B cell (primary cell): ENCODE measurements at regions not wholly inside any gene's neighbourhood (a gene's known extent, or its start where the extent isn't known, plus 50 kb on each side); places are given as distances from the start of the nearest gene placed in this dataset.
A peak's percentile ranks its signal among the peaks of the same experiment; 100 is the strongest.

Experiments used
- ATAC-seq: fragments of 200-7000 bp; cut with Tn5 transposase; one replicate; pipeline ENCODE4 v1.10.0; 2021; ENCODE audit warnings: low read depth, mild to moderate bottlenecking, moderate number of reproducible peaks, moderate library complexity
- CTCF ChIA-PET: fragments of 350-600 bp; sonication (Branson Sonifier 250); formaldehyde crosslinking; loops from one replicate; lab custom pipeline; 2021; ENCODE audit warnings: antibody characterized with exemption, inconsistent platforms; lab: Charles Lee
- POLR2A ChIA-PET: fragments of 350-600 bp; sonication (Branson Sonifier 250); formaldehyde crosslinking; loops from one replicate; lab custom pipeline; 2021; ENCODE audit warnings: antibody characterized with exemption; lab: Charles Lee
- DNase-seq: peaks from one replicate; pipeline ENCODE4 v3.0.0; 2013
- H2AFZ ChIP-seq: 2 replicates; pipeline ENCODE4 v1.6.1; 2012; ENCODE audit warnings: mild to moderate bottlenecking, low read depth, low read length; ENCODE audit not compliant: insufficient read depth, poor library complexity, severe bottlenecking
- H3K27ac ChIP-seq, 2 donors: 1 replicate in 1 of 2; 2 replicates in 1 of 2; pipeline ENCODE4 v1.5.1; 2012 to 2013; ENCODE audit warnings: low read length in 2 of 2, mild to moderate bottlenecking in 2 of 2, moderate library complexity in 1 of 2
- H3K27me3 ChIP-seq, 4 experiments: fragments of 200-600 bp in 1 of 4; sonication (generic) in 1 of 4; replicated peaks in 1 of 4; 1 replicate in 2 of 4; 2 replicates in 2 of 4; pipeline versions ENCODE4 v1.6.1 to v1.7.0; 2013 to 2016; ENCODE audit warnings: low read length in 3 of 4, mild to moderate bottlenecking in 2 of 4, mixed read lengths in 1 of 4, moderate library complexity in 1 of 4; ENCODE audit not compliant: insufficient read depth in 4 of 4, control insufficient read depth in 3 of 4; ENCODE audit errors: control extremely low read depth in 1 of 4
- H3K36me3 ChIP-seq, 2 experiments: replicated peaks in 1 of 2; 1 replicate in 1 of 2; 2 replicates in 1 of 2; pipeline versions ENCODE4 v1.6.1 to v1.7.1; 2013; ENCODE audit warnings: low read length in 1 of 2; ENCODE audit not compliant: insufficient read depth in 2 of 2, control insufficient read depth in 1 of 2; ENCODE audit errors: control extremely low read depth in 1 of 2, extremely low read depth in 1 of 2
- H3K4me1 ChIP-seq, 2 donors: fragments of 200-600 bp in 1 of 2; sonication (generic) in 1 of 2; 1 replicate in 1 of 2; 2 replicates in 1 of 2; pipeline versions ENCODE4 v1.5.1 to v1.6.1; 2013 to 2017; ENCODE audit warnings: low read length in 2 of 2; ENCODE audit not compliant: control insufficient read depth in 2 of 2, insufficient read depth in 2 of 2
- H3K4me2 ChIP-seq: replicated peaks from 2 replicates; pipeline ENCODE3; 2012; ENCODE audit warnings: mild to moderate bottlenecking, low read depth, low read length; ENCODE audit not compliant: poor library complexity, severe bottlenecking
- H3K4me3 ChIP-seq, 5 experiments: fragments of 200-600 bp in 1 of 5; sonication (generic) in 1 of 5; 1 replicate in 3 of 5; 2 replicates in 2 of 5; pipeline versions ENCODE4 v1.5.1 to v1.7.0; 2011 to 2016; ENCODE audit warnings: low read length in 4 of 5, mild to moderate bottlenecking in 4 of 5, low read depth in 2 of 5, control low read depth in 1 of 5, moderate library complexity in 1 of 5; ENCODE audit not compliant: insufficient read depth in 1 of 5; ENCODE audit errors: control extremely low read depth in 1 of 5, extremely low read depth in 1 of 5
- H3K79me2 ChIP-seq: fragments of 200-600 bp; sonication (generic); one replicate; pipeline ENCODE4 v1.6.0; 2016; ENCODE audit warnings: low read length; ENCODE audit not compliant: control insufficient read depth, insufficient read depth
- H3K9ac ChIP-seq: fragments of 200-600 bp; sonication (generic); 2 replicates; pipeline ENCODE4 v1.6.1; 2017; ENCODE audit warnings: mild to moderate bottlenecking, low read length, moderate library complexity
- H3K9me3 ChIP-seq, 3 donors: one replicate each; pipeline versions ENCODE4 v1.6.1 to v1.7.1; 2013; ENCODE audit warnings: low read length in 2 of 3; ENCODE audit not compliant: control insufficient read depth in 2 of 3, insufficient read depth in 1 of 3; ENCODE audit errors: control extremely low read depth in 1 of 3
- H4K20me1 ChIP-seq: 2 replicates; pipeline ENCODE4 v1.6.0; 2012; ENCODE audit warnings: mild to moderate bottlenecking, low read length; ENCODE audit not compliant: insufficient read depth, control insufficient read depth, poor library complexity, severe bottlenecking
- H3K27ac Mint-ChIP-seq: one replicate; pipeline ENCODE4 v1.8.0; 2021; ENCODE audit warnings: mixed read lengths
- H3K27me3 Mint-ChIP-seq: one replicate; pipeline ENCODE4 v1.8.0; 2021; ENCODE audit warnings: mixed read lengths
- H3K4me1 Mint-ChIP-seq: one replicate; pipeline ENCODE4 v1.8.0; 2021; ENCODE audit warnings: mixed read lengths
- H3K4me3 Mint-ChIP-seq: one replicate; pipeline ENCODE4 v1.8.0; 2021; ENCODE audit warnings: mixed read lengths
- H3K9me3 Mint-ChIP-seq: one replicate; pipeline ENCODE4 v1.8.0; 2022; ENCODE audit warnings: mixed read lengths; ENCODE audit not compliant: insufficient read depth
- CTCF ChIP-seq: fragments of 200-600 bp; IDR thresholded peaks from one replicate; pipeline ENCODE4 v1.8.0; 2022; ENCODE audit warnings: antibody characterized with exemption, mild to moderate bottlenecking
- EZH2 ChIP-seq: IDR thresholded peaks from 2 replicates; pipeline ENCODE4 v1.6.1; 2012; ENCODE audit warnings: borderline replicate concordance, low read depth, mild to moderate bottlenecking, moderate library complexity, low read length; ENCODE audit not compliant: insufficient read depth, poor library complexity, severe bottlenecking
- WGBS: methylation state at CpG from one replicate; pipeline ENCODE4 v1.1.5; 2013; ENCODE audit warnings: missing lambda C conversion rate; ENCODE audit not compliant: insufficient coverage; 5-methylcytosine and 5-hydroxymethylcytosine counted together
- intact Hi-C: fragments of 100-400 bp; cut with micrococcal nuclease; formaldehyde crosslinking; loops from one replicate; pipeline ENCODE4 v1.10.0; 2022

GRCh38 chr1:239457491-239458143, 71.2 kb downstream of the CHRM3 start:
- no peak overlapping the region for H3K4me3 ChIP-seq
- H3K4me1 Mint-ChIP-seq, result peaks cover 2% of the 10 kb centered on the region
- 20% methylated on average over 1 of the region's 4 CpGs for WGBS
- intact Hi-C loops, result no loop called here
- ChIA-PET POLR2A (no interaction called here), CTCF (no interaction called here)
- no peaks in the 10 kb centered on the region for H3K4me1 ChIP-seq
- no peak overlapping the region for H3K27ac Mint-ChIP-seq
- ATAC-seq (no peak), DNase-seq (no peak)
- no peak overlapping the region for H3K9ac ChIP-seq
- H3K9me3 ChIP-seq, result peaks cover 0 to 4% (median 0%) of the 10 kb centered on the region in 3 donors
- H3K79me2 ChIP-seq, result no peaks in the 10 kb centered on the region
- H3K9me3 Mint-ChIP-seq, result peaks cover 2% of the 10 kb centered on the region
- peak overlapping the region; percentile 24 for H3K4me3 Mint-ChIP-seq
- H3K27me3 Mint-ChIP-seq, result no peaks in the 10 kb centered on the region
- no peaks in the 10 kb centered on the region for H3K36me3 ChIP-seq
- peak overlapping the region; percentile 59 for H2AFZ ChIP-seq
- no peak overlapping the region for H3K27ac ChIP-seq
- peak overlapping the region; percentile 18 for H3K4me2 ChIP-seq
- H4K20me1 ChIP-seq, result no peaks in the 10 kb centered on the region
- no peak for TF ChIP-seq EZH2
- no peak for TF ChIP-seq CTCF
- H3K27me3 ChIP-seq, result no peaks in the 10 kb centered on the region

- H3K4me2 ChIP-seq, result peak overlapping the region; percentile 18
- H3K27ac Mint-ChIP-seq, result no peak overlapping the region
- CTCF ChIA-PET, result no interaction called here
Observed at GRCh38 chr1:239458144-239458500, 71.8 kb downstream of the CHRM3 start.

More at GRCh38 chr1:239458144-239458500, 71.8 kb downstream of the CHRM3 start:
- TF ChIP-seq CTCF (no peak), EZH2 (no peak)
- Histone ChIP-seq H3K27me3 (no peaks in the 10 kb centered on the region), H3K27ac (no peak overlapping the region), H3K9ac (no peak overlapping the region), H3K9me3 (peaks cover 0 to 4% (median 0%) of the 10 kb centered on the region in 3 donors), H2AFZ (peak overlapping the region; percentile 59), H3K79me2 (no peaks in the 10 kb centered on the region), H3K4me3 (no peak overlapping the region), H3K4me1 (no peaks in the 10 kb centered on the region), H3K36me3 (no peaks in the 10 kb centered on the region), H4K20me1 (no peaks in the 10 kb centered on the region)
- POLR2A ChIA-PET, result no interaction called here
- Mint-ChIP-seq H3K27me3 (no peaks in the 10 kb centered on the region), H3K4me3 (no peak overlapping the region), H3K9me3 (peaks cover 2% of the 10 kb centered on the region), H3K4me1 (peaks cover 2% of the 10 kb centered on the region)
- ATAC-seq, result no peak
- no peak for DNase-seq
- WGBS, result no CpG with 5 or more reads among the region's 4 CpGs
- intact Hi-C loops, result no loop called here
